SJCRH30 (cell line): ENCODE measurements at regions not wholly inside any gene's neighbourhood (a gene's known extent, or its start where the extent isn't known, plus 50 kb on each side); places are given as distances from the start of the nearest gene placed in this dataset.
A peak's percentile ranks its signal among the peaks of the same experiment; 100 is the strongest.
"Not testable (repeated sequence)": the region's sequence is repeated elsewhere in the genome, so short reads cannot be mapped to it uniquely, and the experiment has no call there.

Experiments used
- DNase-seq, 2 experiments: peaks; one replicate each; pipeline ENCODE4 v3.0.0-alpha.2; 2015 to 2020
- H3K27ac ChIP-seq: fragments of 250-450 bp; sonication (Bioruptor Pico); 2 replicates; pipeline ENCODE4 v1.5.1; 2020; ENCODE audit warnings: mild to moderate bottlenecking, moderate library complexity
- H3K27me3 ChIP-seq: fragments of 250-450 bp; sonication (Bioruptor Pico); 2 replicates; pipeline ENCODE4 v1.5.1; 2020; ENCODE audit warnings: mild to moderate bottlenecking, moderate library complexity
- H3K36me3 ChIP-seq: fragments of 250-450 bp; sonication (Bioruptor Pico); 2 replicates; pipeline ENCODE4 v1.5.1; 2020; ENCODE audit warnings: mild to moderate bottlenecking, moderate library complexity
- H3K4me1 ChIP-seq: fragments of 250-450 bp; sonication (Bioruptor Pico); 2 replicates; pipeline ENCODE4 v1.5.1; 2020; ENCODE audit warnings: mild to moderate bottlenecking, moderate library complexity
- H3K4me3 ChIP-seq: fragments of 250-450 bp; sonication (Bioruptor Pico); 2 replicates; pipeline ENCODE4 v1.5.1; 2020; ENCODE audit warnings: mild to moderate bottlenecking, moderate library complexity
- H3K9me3 ChIP-seq: fragments of 250-450 bp; sonication (Bioruptor Pico); replicated peaks from 2 replicates; pipeline ENCODE4 v1.5.1; 2020; ENCODE audit warnings: mild to moderate bottlenecking, moderate library complexity

DNA sequence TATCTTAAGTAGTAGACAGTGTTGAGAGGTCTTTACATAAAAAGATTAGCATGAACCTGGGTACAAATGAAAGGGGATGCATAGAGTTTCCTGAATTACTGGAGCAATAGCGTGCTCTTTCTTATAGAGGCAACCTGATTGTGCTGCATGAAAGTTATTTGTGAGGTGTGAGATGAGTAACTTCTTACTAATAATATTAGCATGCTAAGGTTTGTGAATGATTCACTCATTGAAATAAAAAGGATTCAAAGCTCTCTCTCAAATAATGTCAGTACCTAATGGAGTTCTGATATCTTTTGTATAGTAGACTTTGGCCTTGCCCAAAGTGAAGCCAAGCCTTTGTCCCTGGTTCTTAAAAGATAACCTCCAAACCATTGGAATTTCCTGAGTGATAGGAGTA, 131.0 kb upstream of the CXXC4 start:
- Histone ChIP-seq H3K9me3 (no peaks in the 10 kb centered on the region), H3K27me3 (no peaks in the 10 kb centered on the region)

GRCh38 chr4:104629601-104630000, 134.9 kb upstream of the CXXC4 start:
- Histone ChIP-seq H3K4me1 (no peaks in the 10 kb centered on the region), H3K36me3 (no peaks in the 10 kb centered on the region), H3K9me3 (no peaks in the 10 kb centered on the region), H3K27ac (no peak overlapping the region), H3K27me3 (no peaks in the 10 kb centered on the region), H3K4me3 (no peak overlapping the region)
- DNase-seq = no peak

More for the DNA sequence above, 131.0 kb upstream of the CXXC4 start:
- Histone ChIP-seq H3K36me3 (no peaks in the 10 kb centered on the region), H3K27ac (no peak overlapping the region), H3K4me1 (no peaks in the 10 kb centered on the region), H3K4me3 (no peak overlapping the region)
- DNase-seq = no peak

- H3K4me1 ChIP-seq = no peaks in the 10 kb centered on the region
- no peaks in the 10 kb centered on the region for H3K36me3 ChIP-seq
- no peak for DNase-seq
- H3K9me3 ChIP-seq = no peaks in the 10 kb centered on the region
- no peaks in the 10 kb centered on the region for H3K27me3 ChIP-seq
- H3K27ac ChIP-seq = no peak overlapping the region
- no peak overlapping the region for H3K4me3 ChIP-seq
Observed at GRCh38 chr4:104630272-104630671, 135.6 kb upstream of the CXXC4 start.

GRCh38 chr4:104631000-104631399, 136.3 kb upstream of the CXXC4 start:
- Histone ChIP-seq H3K4me3 (no peak overlapping the region), H3K27ac (no peak overlapping the region), H3K4me1 (no peaks in the 10 kb centered on the region), H3K27me3 (no peaks in the 10 kb centered on the region), H3K9me3 (no peaks in the 10 kb centered on the region), H3K36me3 (no peaks in the 10 kb centered on the region)
- no peak for DNase-seq

- no peaks in the 10 kb centered on the region for H3K27me3 ChIP-seq
Observed at GRCh38 chr4:104641418-104641817, 146.7 kb upstream of the CXXC4 start.

DNA sequence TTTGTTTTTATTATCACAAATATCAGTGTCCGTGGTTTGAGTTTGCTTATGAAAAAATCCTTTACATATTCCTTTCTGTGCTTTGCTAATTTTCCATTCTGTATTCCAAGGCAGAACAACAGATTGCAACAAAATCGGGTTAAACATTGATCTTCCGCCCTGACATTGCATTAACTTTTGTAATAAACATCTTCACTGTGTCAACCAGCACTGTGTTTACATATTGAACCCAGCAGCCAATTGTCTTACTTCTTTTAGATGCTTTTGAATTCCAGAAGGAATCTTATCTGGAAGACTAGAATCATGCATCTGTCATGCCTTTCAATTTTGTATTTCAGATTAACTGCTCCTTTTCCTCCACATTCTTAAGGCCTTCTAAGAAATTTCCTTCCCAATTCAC, 147.8 kb upstream of the CXXC4 start:
- no peaks in the 10 kb centered on the region for H3K4me1 ChIP-seq
- no peaks in the 10 kb centered on the region for H3K9me3 ChIP-seq
- H3K36me3 ChIP-seq = no peaks in the 10 kb centered on the region
- H3K4me3 ChIP-seq = no peak overlapping the region
- DNase-seq = no peak
- H3K27ac ChIP-seq = no peak overlapping the region
- no peaks in the 10 kb centered on the region for H3K27me3 ChIP-seq

More at GRCh38 chr4:104641418-104641817, 146.7 kb upstream of the CXXC4 start:
- H3K27ac ChIP-seq = no peak overlapping the region
- H3K4me3 ChIP-seq = no peak overlapping the region
- H3K9me3 ChIP-seq = no peaks in the 10 kb centered on the region
- peak; percentile 17 to 28 for DNase-seq
- H3K36me3 ChIP-seq = no peaks in the 10 kb centered on the region
- no peaks in the 10 kb centered on the region for H3K4me1 ChIP-seq

GRCh38 chr4:104643805-104644204, 149.1 kb upstream of the CXXC4 start:
- Histone ChIP-seq H3K4me1 (no peaks in the 10 kb centered on the region), H3K4me3 (no peak overlapping the region), H3K36me3 (no peaks in the 10 kb centered on the region), H3K27me3 (no peaks in the 10 kb centered on the region), H3K27ac (no peak overlapping the region), H3K9me3 (no peaks in the 10 kb centered on the region)
- DNase-seq = no peak

DNA sequence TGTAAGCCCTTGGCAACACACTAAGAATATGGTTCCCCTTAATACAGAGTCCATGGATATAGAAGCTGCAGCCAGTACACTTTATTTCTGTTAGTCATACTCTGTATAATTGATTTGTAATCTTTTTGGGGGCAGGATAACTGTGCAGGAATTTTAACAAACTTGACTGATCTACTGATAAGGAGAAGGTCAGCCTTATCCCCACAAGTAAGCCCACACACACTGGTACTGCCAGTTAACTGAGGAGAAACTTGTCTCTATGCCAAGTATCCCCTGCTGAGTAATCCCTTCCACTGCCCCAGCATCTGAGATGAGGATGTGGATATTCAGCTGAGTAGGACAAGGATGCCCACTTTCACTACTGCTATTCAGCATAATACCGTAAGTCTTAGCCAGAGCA, 154.9 kb upstream of the CXXC4 start:
- H3K27me3 ChIP-seq = no peaks in the 10 kb centered on the region
- no peaks in the 10 kb centered on the region for H3K36me3 ChIP-seq
- H3K4me1 ChIP-seq = no peaks in the 10 kb centered on the region
- H3K9me3 ChIP-seq = no peaks in the 10 kb centered on the region
- H3K27ac ChIP-seq = no peak overlapping the region
- no peak overlapping the region for H3K4me3 ChIP-seq
- DNase-seq = peak in 1 of 2 experiments; percentile 7

GRCh38 chr4:104662269-104662668, 167.6 kb upstream of the CXXC4 start:
- not testable (repeated sequence) for H3K27ac ChIP-seq, H3K4me3 ChIP-seq, DNase-seq, H3K4me1 ChIP-seq, H3K9me3 ChIP-seq, H3K36me3 ChIP-seq, H3K27me3 ChIP-seq

DNA sequence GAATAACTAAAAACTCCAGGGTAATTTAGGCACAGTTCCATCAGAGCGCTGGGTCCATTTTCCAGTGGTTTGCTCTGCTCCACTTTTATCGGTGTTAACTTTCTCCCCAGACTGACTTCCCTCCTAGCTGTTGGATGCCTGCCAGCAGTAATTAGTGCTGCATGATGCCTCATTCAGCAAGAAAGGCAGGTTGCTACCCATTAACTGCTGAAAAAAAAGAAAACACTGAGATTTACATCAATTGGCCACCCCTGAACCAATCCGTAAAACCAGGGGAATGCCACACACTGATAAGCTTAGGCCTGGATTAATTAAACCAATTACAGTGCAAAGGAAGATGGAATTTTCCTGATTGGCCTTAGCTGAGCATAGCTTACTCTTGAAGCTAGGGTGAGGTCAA, 182.4 kb upstream of the CXXC4 start:
- Histone ChIP-seq H3K9me3 (no peaks in the 10 kb centered on the region), H3K36me3 (no peaks in the 10 kb centered on the region), H3K4me1 (0 out of 2 replicates have a peak, but pooled peaks cover 8% of the 10 kb centered on the region), H3K27ac (no peak overlapping the region), H3K27me3 (no peaks in the 10 kb centered on the region), H3K4me3 (no peak overlapping the region)
- DNase-seq = peak; percentile 62 to 75

DNA sequence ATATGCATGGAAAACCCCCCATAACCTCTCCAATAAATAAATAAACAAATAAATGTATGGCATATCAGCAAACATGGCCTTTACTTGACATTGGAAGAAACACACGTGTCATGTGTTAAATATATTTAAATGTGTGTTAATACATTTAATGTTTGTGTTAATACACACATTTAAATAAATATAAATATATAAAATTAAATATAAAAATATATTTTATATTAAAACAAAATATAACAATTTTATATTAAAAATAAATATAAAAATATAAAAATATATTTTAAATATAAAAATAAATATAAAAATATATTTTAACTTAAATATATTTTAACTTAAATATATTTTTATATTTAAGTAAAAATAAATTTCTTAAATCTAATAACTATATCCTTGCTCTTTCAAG, 187.6 kb upstream of the CXXC4 start:
- 0 out of 2 replicates have a peak, but pooled peaks cover under 1% of the 10 kb centered on the region for H3K4me1 ChIP-seq
- no peak overlapping the region for H3K4me3 ChIP-seq
- no peaks in the 10 kb centered on the region for H3K36me3 ChIP-seq
- H3K27me3 ChIP-seq = no peaks in the 10 kb centered on the region
- no peak overlapping the region for H3K27ac ChIP-seq
- no peak for DNase-seq
- no peaks in the 10 kb centered on the region for H3K9me3 ChIP-seq

DNA sequence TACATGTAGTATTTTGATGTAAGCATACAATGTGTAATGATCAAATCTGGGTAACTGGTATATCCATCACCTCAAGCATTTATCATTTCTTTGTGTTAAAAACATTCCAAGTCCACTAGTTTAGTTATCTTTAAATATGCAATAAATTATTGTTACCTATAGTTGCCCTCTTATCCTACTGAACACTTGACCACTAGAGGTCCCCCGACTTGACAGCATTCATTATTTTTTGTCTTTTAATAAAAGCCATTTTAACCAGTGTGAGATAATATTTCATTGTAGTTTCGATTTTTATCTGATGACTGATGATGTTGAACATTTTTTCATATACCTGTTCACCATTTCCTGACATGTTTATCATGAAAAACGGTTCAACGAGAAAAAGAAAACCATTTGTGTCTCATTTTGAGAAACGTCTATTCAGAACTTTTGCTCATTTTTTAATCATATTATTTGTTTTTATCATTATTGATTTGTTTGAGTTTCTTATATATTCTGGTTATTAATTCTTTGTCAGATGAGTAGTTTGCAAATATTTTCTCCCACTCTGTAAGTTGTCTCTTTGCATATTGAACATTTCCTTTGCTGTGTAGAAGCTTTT, 199.0 kb upstream of the CXXC4 start:
- DNase-seq = peak in 1 of 2 experiments; percentile 14

GRCh38 chr4:104716584-104716983, 221.9 kb upstream of the CXXC4 start:
- no peaks in the 10 kb centered on the region for H3K9me3 ChIP-seq
- DNase-seq = no peak
- H3K27ac ChIP-seq = no peak overlapping the region
- no peaks in the 10 kb centered on the region for H3K27me3 ChIP-seq
- H3K4me3 ChIP-seq = no peak overlapping the region
- H3K4me1 ChIP-seq = no peaks in the 10 kb centered on the region
- no peaks in the 10 kb centered on the region for H3K36me3 ChIP-seq

More for the DNA sequence above, 199.0 kb upstream of the CXXC4 start:
- Histone ChIP-seq H3K9me3 (no peaks in the 10 kb centered on the region), H3K4me1 (no peaks in the 10 kb centered on the region), H3K36me3 (no peaks in the 10 kb centered on the region), H3K27me3 (no peaks in the 10 kb centered on the region), H3K27ac (no peak overlapping the region), H3K4me3 (no peak overlapping the region)

DNA sequence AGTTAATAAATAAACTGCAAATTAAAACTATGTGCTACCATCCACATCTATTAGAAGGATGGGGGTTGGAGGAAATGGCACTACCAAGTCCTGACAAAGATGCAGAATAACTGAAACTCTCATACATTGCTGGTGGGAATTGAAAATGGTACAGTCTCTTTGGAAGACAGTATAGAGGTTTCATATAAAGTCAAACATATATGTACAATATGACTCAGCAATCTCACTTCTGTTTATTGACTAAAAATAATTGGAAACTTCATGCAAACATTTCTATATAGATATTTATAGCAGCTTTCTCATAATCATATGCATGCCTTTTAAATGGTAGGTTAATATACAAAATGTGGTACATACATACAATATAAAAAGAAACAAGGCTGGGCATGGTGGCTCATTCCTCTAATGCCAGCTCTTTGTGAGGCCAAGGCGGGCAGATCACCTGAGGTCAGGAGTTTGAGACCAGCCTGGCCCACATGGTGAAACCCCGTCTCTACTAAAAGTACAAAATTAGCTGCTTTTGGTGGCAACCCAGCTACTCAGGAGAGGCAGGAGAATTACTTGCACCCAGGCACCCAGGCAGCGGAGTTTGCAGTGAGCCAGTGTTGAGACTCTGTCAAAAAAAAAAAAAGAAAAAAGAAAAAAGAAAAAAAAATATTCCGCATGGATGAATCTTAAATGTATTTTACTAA, 225.0 kb upstream of the CXXC4 start:
- Histone ChIP-seq H3K27me3 (no peaks in the 10 kb centered on the region), H3K4me1 (no peaks in the 10 kb centered on the region), H3K4me3 (no peak overlapping the region), H3K36me3 (no peaks in the 10 kb centered on the region), H3K27ac (no peak overlapping the region), H3K9me3 (no peaks in the 10 kb centered on the region)
- no peak for DNase-seq

GRCh38 chr4:104722467-104722866, 227.8 kb upstream of the CXXC4 start:
- H3K4me3 ChIP-seq = no peak overlapping the region
- no peaks in the 10 kb centered on the region for H3K27me3 ChIP-seq
- no peak for DNase-seq
- no peaks in the 10 kb centered on the region for H3K9me3 ChIP-seq
- H3K27ac ChIP-seq = no peak overlapping the region
- H3K4me1 ChIP-seq = no peaks in the 10 kb centered on the region
- H3K36me3 ChIP-seq = no peaks in the 10 kb centered on the region

DNA sequence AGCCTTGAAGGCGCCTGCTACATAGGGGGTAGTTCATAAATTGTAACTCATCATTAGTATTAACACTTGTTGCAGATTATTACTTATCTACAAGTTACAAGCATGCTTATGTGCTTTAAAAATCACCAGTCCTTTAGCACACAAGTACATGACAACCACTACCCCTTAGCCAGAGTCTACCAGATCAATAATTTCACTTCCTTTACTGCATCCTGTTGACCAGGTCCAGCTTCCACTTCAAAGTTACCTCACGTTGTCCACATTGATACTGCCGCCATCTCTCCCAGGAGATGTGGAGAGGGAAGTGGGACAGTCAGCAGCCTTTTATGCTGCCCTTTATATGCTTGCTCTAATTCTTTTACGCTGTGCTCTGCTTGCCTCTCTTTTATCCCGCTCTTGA, 231.3 kb upstream of the CXXC4 start:
- Histone ChIP-seq H3K27me3 (no peaks in the 10 kb centered on the region), H3K9me3 (no peaks in the 10 kb centered on the region), H3K36me3 (no peaks in the 10 kb centered on the region), H3K4me3 (no peak overlapping the region), H3K4me1 (no peaks in the 10 kb centered on the region), H3K27ac (no peak overlapping the region)
- no peak for DNase-seq
